Kidney glomerular epithelial cell (primary cell): ENCODE measurements at regions not wholly inside any gene's neighbourhood (a gene's known extent, or its start where the extent isn't known, plus 50 kb on each side); places are given as distances from the start of the nearest gene placed in this dataset.

ENCODE experiments used
- DNase-seq: peaks from one replicate; lab custom pipeline; 2025; lab: John Stamatoyannopoulos, UW

- DNase-seq = no peak
Observed at GRCh38 chr2:66802877-66803276, 368.0 kb downstream of the MEIS1 start.

- DNase-seq = no peak
Observed at GRCh38 chr2:66803726-66804125, 368.8 kb downstream of the MEIS1 start.

- no peak for DNase-seq
Observed at GRCh38 chr2:66805016-66805865, 370.3 kb downstream of the MEIS1 start.

GRCh38 chr2:66805968-66806367 is 371.0 kb downstream of the MEIS1 start:
- no peak for DNase-seq

GRCh38 chr2:66813525-66813924 is 378.6 kb downstream of the MEIS1 start:
- no peak for DNase-seq

GRCh38 chr2:66813976-66814375 is 379.1 kb downstream of the MEIS1 start:
- no peak for DNase-seq

- DNase-seq = no peak
Observed at GRCh38 chr2:66814916-66815315, 380.0 kb downstream of the MEIS1 start.

GRCh38 chr2:66815886-66816285 is 381.0 kb downstream of the MEIS1 start:
- no peak for DNase-seq

- no peak for DNase-seq
Observed at GRCh38 chr2:66821168-66821567, 386.2 kb downstream of the MEIS1 start.

GRCh38 chr2:66822186-66822585 is 387.3 kb downstream of the MEIS1 start:
- DNase-seq = no peak

GRCh38 chr2:66824926-66825325 is 390.0 kb downstream of the MEIS1 start:
- no peak for DNase-seq

GRCh38 chr2:66827851-66828250 is 392.9 kb downstream of the MEIS1 start:
- DNase-seq = no peak

GRCh38 chr2:66828876-66829275 is 394.0 kb downstream of the MEIS1 start:
- no peak for DNase-seq

- DNase-seq = no peak
Observed at GRCh38 chr2:66830881-66831280, 396.0 kb downstream of the MEIS1 start.

- no peak for DNase-seq
Observed at GRCh38 chr2:66832646-66833435, 397.9 kb downstream of the MEIS1 start.

- DNase-seq = no peak
Observed at GRCh38 chr2:66834859-66835258, 399.9 kb downstream of the MEIS1 start.

GRCh38 chr2:66836851-66837250 is 401.9 kb downstream of the MEIS1 start:
- DNase-seq = no peak

GRCh38 chr2:66839551-66840320 is 404.8 kb downstream of the MEIS1 start:
- peak; percentile 90 for DNase-seq

GRCh38 chr2:66840321-66841002 is 405.5 kb downstream of the MEIS1 start:
- no peak for DNase-seq

- DNase-seq = no peak
Observed at GRCh38 chr2:66843847-66844246, 408.9 kb downstream of the MEIS1 start.

- no peak for DNase-seq
Observed at GRCh38 chr2:66845307-66845706, 410.4 kb downstream of the MEIS1 start.

- peak; percentile 12 for DNase-seq
Observed at GRCh38 chr2:66846887-66847286, 412.0 kb downstream of the MEIS1 start.
